AG04449 (cell line): ENCODE measurements at regions not wholly inside any gene's neighbourhood (a gene's known extent, or its start where the extent isn't known, plus 50 kb on each side); places are given as distances from the start of the nearest gene placed in this dataset.
A peak's percentile ranks its signal among the peaks of the same experiment; 100 is the strongest.

Experiments
- CTCF ChIA-PET: fragments of 350-600 bp; formaldehyde crosslinking; extraction: SDS; loops from one replicate; lab custom pipeline; 2021; ENCODE audit warnings: antibody characterized with exemption; lab: Yijun Ruan, JAX
- POLR2A ChIA-PET: fragments of 400-600, 350-600 bp; formaldehyde crosslinking; extraction: SDS; loops from one replicate; lab custom pipeline; 2020; ENCODE audit warnings: antibody characterized with exemption, inconsistent platforms; lab: Yijun Ruan, JAX
- DNase-seq: peaks from one replicate; pipeline ENCODE4 v3.0.0-alpha.2; 2010; ENCODE audit warnings: low read depth, low spot score
- H3K4me3 ChIP-seq: 2 replicates; pipeline ENCODE4 v1.5.1; 2011; ENCODE audit warnings: low read depth, mild to moderate bottlenecking, control low read depth, low read length
- TF ChIP-seq, protein P1 (sequence below): IDR thresholded peaks from one replicate; pipeline ENCODE4 v1.5.1; 2011; ENCODE audit warnings: mild to moderate bottlenecking, moderate library complexity, low read length, control low read depth, inconsistent platforms; ENCODE audit not compliant: insufficient read depth; ENCODE audit errors: missing control alignments

DNA sequence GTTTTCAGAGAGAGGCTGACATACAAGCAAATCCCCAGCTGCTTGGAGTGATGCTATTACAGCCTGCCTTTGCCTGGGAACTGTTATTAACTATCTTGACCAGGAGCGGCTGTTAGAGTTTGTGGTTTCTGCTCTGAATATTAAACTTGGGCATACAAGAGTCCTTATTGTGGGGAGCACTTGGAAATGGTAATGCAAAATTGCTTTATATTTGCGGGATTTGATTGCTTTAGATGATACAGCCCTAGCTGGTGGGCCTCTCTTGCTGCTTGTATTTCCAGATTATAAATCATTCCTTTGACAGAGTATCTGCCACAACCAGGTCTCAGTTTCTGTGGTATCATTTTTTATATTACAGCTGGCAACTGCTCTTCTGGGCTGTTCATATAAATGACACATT, 101.9 kb upstream of the FAM204A start:
- ChIA-PET POLR2A (no interaction called here), CTCF (interaction anchor here (1.4 kb wide), 1 partner anchor 15 kb away, joined by 3 read pairs; no protein-coding TSS in a partner anchor)
- H3K4me3 ChIP-seq: no peak overlapping the region
- TF ChIP-seq, protein P1, sequence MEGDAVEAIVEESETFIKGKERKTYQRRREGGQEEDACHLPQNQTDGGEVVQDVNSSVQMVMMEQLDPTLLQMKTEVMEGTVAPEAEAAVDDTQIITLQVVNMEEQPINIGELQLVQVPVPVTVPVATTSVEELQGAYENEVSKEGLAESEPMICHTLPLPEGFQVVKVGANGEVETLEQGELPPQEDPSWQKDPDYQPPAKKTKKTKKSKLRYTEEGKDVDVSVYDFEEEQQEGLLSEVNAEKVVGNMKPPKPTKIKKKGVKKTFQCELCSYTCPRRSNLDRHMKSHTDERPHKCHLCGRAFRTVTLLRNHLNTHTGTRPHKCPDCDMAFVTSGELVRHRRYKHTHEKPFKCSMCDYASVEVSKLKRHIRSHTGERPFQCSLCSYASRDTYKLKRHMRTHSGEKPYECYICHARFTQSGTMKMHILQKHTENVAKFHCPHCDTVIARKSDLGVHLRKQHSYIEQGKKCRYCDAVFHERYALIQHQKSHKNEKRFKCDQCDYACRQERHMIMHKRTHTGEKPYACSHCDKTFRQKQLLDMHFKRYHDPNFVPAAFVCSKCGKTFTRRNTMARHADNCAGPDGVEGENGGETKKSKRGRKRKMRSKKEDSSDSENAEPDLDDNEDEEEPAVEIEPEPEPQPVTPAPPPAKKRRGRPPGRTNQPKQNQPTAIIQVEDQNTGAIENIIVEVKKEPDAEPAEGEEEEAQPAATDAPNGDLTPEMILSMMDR: no peak
- DNase-seq: no peak

DNA sequence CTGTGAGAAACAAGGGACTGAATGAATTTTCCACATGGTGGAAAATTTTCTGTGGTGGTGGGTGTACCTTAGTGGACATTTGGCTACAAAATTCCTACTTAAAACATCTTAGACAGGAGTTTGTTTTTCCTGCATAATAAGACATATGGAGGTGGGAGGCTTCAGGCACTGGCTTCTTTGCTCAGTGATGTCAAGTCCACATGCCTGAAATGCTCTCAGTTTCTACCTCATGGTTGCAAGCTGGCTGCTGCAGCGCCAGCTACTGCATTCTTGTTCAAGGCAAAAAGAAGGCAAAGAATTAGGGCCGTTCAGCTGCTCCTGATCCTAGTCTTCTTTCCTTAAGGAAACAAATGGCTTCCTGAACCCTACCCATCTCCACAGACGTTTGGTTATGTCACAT, 99.9 kb upstream of the FAM204A start:
- no peak overlapping the region for H3K4me3 ChIP-seq
- ChIA-PET POLR2A (no interaction called here), CTCF (no interaction called here)
- TF ChIP-seq, protein P1: no peak
- DNase-seq: no peak

DNA sequence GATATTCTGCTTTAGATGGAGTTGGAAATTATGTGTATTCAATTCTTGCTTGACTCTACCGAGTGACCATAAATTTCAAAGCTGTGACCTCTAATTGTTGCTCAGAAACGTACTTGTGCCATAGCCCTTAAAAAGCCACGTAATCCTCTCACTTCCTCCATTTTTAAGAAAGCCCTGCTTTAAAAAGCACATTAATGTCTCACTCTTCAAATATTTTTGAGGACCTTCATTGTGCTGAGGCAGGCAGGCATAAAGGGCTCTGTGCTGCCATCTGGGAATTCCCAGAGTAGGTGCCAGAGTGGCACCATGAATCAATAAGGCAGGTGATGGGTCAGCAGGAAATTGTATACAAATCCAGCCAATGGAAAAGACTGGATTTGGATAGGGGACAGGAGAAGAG, 97.7 kb upstream of the FAM204A start:
- TF ChIP-seq, protein P1: no peak
- ChIA-PET POLR2A (no interaction called here), CTCF (no interaction called here)
- H3K4me3 ChIP-seq: no peak overlapping the region
- no peak for DNase-seq

DNA sequence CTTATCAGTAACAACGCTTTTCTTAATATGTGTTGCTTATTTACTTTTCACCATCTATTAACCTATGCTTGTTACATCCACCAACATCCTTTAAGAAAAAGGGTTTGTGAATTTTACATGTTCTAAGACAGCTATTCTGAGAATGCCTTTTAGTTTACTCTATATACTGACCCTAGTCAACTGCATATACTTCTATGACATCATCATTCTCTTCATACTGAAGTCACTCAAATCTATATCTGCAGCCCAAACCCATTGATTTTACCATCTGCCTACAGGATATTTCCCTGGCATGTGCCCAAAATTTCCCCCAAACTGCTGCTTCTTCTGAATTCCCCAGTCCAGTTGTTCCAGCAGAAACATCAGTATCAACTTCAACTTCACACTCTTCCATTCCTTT, 94.6 kb upstream of the FAM204A start:
- no peak overlapping the region for H3K4me3 ChIP-seq
- POLR2A ChIA-PET: no interaction called here
- CTCF ChIA-PET: interaction anchor here (1.1 kb wide), 1 partner anchor 14 kb away, joined by 3 read pairs; no protein-coding TSS in a partner anchor
- no peak for DNase-seq
- TF ChIP-seq, protein P1: no peak

DNA sequence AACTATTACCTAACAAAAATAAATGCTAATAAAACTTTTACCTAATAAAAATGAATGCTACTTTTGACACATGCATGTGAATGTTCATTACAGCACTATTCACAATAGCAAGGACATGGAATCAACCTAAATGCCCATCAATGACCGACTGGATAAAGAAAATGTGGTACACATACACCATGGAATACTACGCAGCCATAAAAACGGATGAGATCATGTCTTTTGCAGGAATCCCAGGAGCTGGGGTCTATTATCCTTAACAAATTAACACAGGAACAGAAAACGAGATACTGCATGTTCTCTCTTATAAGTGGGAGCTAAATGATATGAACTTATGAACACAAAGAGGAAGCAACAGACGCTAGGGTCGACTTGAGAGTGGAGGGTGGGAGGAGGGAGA, 88.1 kb upstream of the FAM204A start:
- CTCF ChIA-PET: interaction anchor here (1.5 kb wide), 1 partner anchor 29 kb away, joined by 4 read pairs; no protein-coding TSS in a partner anchor
- no peak overlapping the region for H3K4me3 ChIP-seq
- POLR2A ChIA-PET: no interaction called here
- no peak for DNase-seq
- TF ChIP-seq, protein P1: no peak

DNA sequence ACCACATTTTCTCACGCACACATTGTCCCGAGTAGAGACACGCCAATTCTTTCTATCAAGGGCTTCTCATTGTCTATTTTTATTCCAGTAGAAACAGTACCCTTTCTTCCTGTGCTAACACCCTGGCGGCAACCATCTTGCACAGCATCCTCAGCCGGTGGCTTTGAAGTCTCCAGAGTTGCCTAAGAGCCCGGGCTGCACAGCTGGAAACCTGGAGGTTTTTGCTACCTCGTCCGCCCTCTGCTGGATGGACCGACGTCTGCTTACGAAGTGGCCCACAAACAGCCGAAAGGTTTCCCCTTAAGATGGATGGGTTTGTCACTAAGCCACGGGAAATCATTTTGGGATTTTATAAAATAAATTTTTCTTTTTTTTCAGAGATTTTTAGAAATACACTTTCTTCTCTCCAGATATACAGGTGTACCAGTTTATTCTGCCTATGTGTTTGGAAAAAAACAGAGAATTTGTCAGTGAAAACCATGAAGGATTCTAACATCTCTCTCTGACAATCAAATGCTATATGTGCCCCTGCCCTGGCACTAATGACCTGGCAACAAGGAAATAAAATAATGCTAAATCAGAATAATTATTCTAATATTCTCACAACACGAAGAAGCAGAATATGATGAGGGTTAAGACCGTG, 81.8 kb upstream of the FAM204A start:
- DNase-seq: peak; percentile 52
- ChIA-PET CTCF (interaction anchor here (0.7 to 1.5 kb wide), 8 partner anchors 9 to 992 kb away, joined by 3 to 6 read pairs (median 4); no protein-coding TSS in a partner anchor), POLR2A (no interaction called here)
- TF ChIP-seq, protein P1: peak; percentile 84
- no peak overlapping the region for H3K4me3 ChIP-seq
